Embryonic facial prominence (tissue), 1 donor: ENCODE measurements at regions not wholly inside any gene's neighbourhood (a gene's known extent, or its start where the extent isn't known, plus 50 kb on each side); places are given as distances from the start of the nearest gene placed in this dataset.
"Not testable (repeated sequence)": the region's sequence is repeated elsewhere in the genome, so short reads cannot be mapped to it uniquely, and the experiment has no call there.

Experiments used
- DNase-seq: peaks from one replicate; pipeline ENCODE4 v3.0.0-alpha.2; 2016; ENCODE audit errors: extremely low spot score

- DNase-seq = no peak
Observed at GRCh38 chr4:145297556-145297955, 117.2 kb upstream of the OTUD4 start.

- no peak for DNase-seq
Observed at GRCh38 chr4:145295547-145295946, 115.2 kb upstream of the OTUD4 start.

GRCh38 chr4:145295122-145295521 lies 114.7 kb upstream of the OTUD4 start:
- no peak for DNase-seq

GRCh38 chr4:145293658-145294057 lies 113.3 kb upstream of the OTUD4 start:
- DNase-seq = no peak

- no peak for DNase-seq
Observed at GRCh38 chr4:145290955-145291354, 110.6 kb upstream of the OTUD4 start.

GRCh38 chr4:145289403-145290076 lies 109.2 kb upstream of the OTUD4 start:
- DNase-seq = no peak

- no peak for DNase-seq
Observed at GRCh38 chr4:145287351-145287750, 107.0 kb upstream of the OTUD4 start.

- no peak for DNase-seq
Observed at GRCh38 chr4:145285928-145286327, 105.5 kb upstream of the OTUD4 start.

GRCh38 chr4:145283909-145284308 lies 103.5 kb upstream of the OTUD4 start:
- DNase-seq = no peak

- no peak for DNase-seq
Observed at GRCh38 chr4:145281951-145282350, 101.6 kb upstream of the OTUD4 start.

- no peak for DNase-seq
Observed at GRCh38 chr4:145281224-145281623, 100.8 kb upstream of the OTUD4 start.

GRCh38 chr4:145280541-145280940 lies 100.2 kb upstream of the OTUD4 start:
- no peak for DNase-seq

GRCh38 chr4:145279122-145279960 lies 99.0 kb upstream of the OTUD4 start:
- peak; percentile 20 for DNase-seq

GRCh38 chr4:145278341-145279121 lies 98.1 kb upstream of the OTUD4 start:
- no peak for DNase-seq

GRCh38 chr4:145277011-145277410 lies 96.6 kb upstream of the OTUD4 start:
- no peak for DNase-seq

GRCh38 chr4:145276050-145276449 lies 95.7 kb upstream of the OTUD4 start:
- no peak for DNase-seq

GRCh38 chr4:145271194-145271593 lies 90.8 kb upstream of the OTUD4 start:
- DNase-seq = no peak

GRCh38 chr4:145266881-145267280 lies 86.5 kb upstream of the OTUD4 start:
- peak; percentile 3 for DNase-seq

- DNase-seq = no peak
Observed at GRCh38 chr4:145260091-145260490, 79.7 kb upstream of the OTUD4 start.

GRCh38 chr4:145255311-145255710 lies 74.9 kb upstream of the OTUD4 start:
- not testable (repeated sequence) for DNase-seq

GRCh38 chr4:145252190-145252589 lies 71.8 kb upstream of the OTUD4 start:
- DNase-seq = no peak

- DNase-seq = no peak
Observed at GRCh38 chr4:145251391-145251790, 71.0 kb upstream of the OTUD4 start.
